ENCODE measurements at regions not wholly inside any gene's neighbourhood (a gene's known extent, or its start where the extent isn't known, plus 50 kb on each side); places are given as distances from the start of the nearest gene placed in this dataset.

DNA sequence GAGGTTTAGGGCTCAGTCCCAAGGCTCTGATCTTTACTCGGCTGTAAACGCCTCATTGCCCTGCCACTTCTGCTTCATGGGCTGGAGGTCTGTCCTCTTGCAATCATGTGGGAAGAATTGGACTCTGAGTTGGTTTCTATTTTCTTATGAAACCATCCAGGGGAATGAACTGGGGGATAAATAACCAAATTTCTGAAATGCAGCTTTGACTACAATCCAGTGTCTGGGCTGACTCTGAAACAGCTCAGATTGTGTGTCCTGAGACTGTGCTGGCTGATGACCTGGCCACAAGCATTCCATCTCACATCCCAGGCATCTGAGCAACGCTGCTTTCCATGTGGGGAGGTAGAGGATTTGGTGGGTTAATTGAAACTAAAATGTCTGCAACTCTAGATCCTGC lies 71.0 kb upstream of the GALNT15 start:
- Histone ChIP-seq H4K5ac (ENCODE audit: low read depth, low read length) (peak overlapping the region; percentile 90), H3K4me2 (ENCODE audit: low read depth, low read length) (peak overlapping the region; percentile 48), H3K4me3 (ENCODE audit: insufficient read depth, low read depth, low read length) (no peak overlapping the region), H4K8ac (ENCODE audit: low read depth in 2 of 2, low read length in 2 of 2) (peak overlapping the region; percentile 98 to 99), H3K4ac (ENCODE audit: low read depth, low read length) (peak overlapping the region; percentile 93), H3K4me1 (ENCODE audit: control insufficient read depth, insufficient read depth, low read length) (peaks cover 14% of the 10 kb centered on the region), H3K27ac (ENCODE audit: insufficient read depth, low read length) (peak overlapping the region; percentile 96), H3K14ac (replicated peaks; ENCODE audit: low read depth, low read length) (peak overlapping the region; percentile 85), H2AFZ (replicated peaks; ENCODE audit: low read length, poor library complexity) (peak overlapping the region; percentile 45), H3K9me1 (ENCODE audit: insufficient read depth, low read length) (peaks cover 6% of the 10 kb centered on the region; the same call in 1 of the 2 replicates), H2BK120ac (ENCODE audit: low read depth, low read length) (peak overlapping the region; percentile 99), H3K79me1 (ENCODE audit: low read depth in 1 of 2, low read length in 2 of 2) (no peaks in the 10 kb centered on the region; a peak in 1 of 4 replicates), H3K9me3 (ENCODE audit: control insufficient read depth, insufficient read depth, low read length) (no peaks in the 10 kb centered on the region), H3K36me3 (ENCODE audit: control insufficient read depth, insufficient read depth, low read length) (no peaks in the 10 kb centered on the region), H2AK5ac (ENCODE audit: low read depth, low read length) (peak overlapping the region; percentile 93), H2BK15ac (ENCODE audit: low read depth, low read length) (peak overlapping the region; percentile 99; the same call in 2 of the 3 replicates), H4K20me1 (ENCODE audit: insufficient read depth, low read length) (no peaks in the 10 kb centered on the region), H3K56ac (ENCODE audit: extremely low read depth, insufficient read depth, low read length) (peak overlapping the region; percentile 99), H3K27me3 (ENCODE audit: control insufficient read depth, insufficient read depth, low read length) (no peaks in the 10 kb centered on the region), H2AK9ac (replicated peaks; ENCODE audit: low read depth, low read length, poor library complexity) (peak overlapping the region; percentile 18), H2BK20ac (ENCODE audit: low read depth, low read length) (peak overlapping the region; percentile 95), H3K9ac (ENCODE audit: low read depth, low read length) (peak overlapping the region; percentile 70), H3K23ac (ENCODE audit: low read depth, low read length) (peak overlapping the region; percentile 72), H2BK5ac (ENCODE audit: low read depth, low read length, poor library complexity, severe bottlenecking) (peak overlapping the region; percentile 97), H4K91ac (ENCODE audit: insufficient read depth, low read depth, low read length) (peak overlapping the region; percentile 99), H3K18ac (ENCODE audit: low read depth, low read length) (peak overlapping the region; percentile 94)
- peak; percentile 24 for TF ChIP-seq SMC3 (IDR thresholded peaks at IDR 0.05; ENCODE audit: low read depth, low read length)
- peak; percentile 46; the same call in 1 of the 2 replicates for TF ChIP-seq MAZ (IDR thresholded peaks at IDR 0.05; ENCODE audit: borderline replicate concordance, low read depth, low read length)
- TF ChIP-seq NFE2L2 (IDR thresholded peaks at IDR 0.05; ENCODE audit: low read depth, low read length) = no peak
- TF ChIP-seq POLR2A (IDR thresholded peaks at IDR 0.05; ENCODE audit: low read depth, low read length) = peak; percentile 71; the same call in 1 of the 2 replicates
- TF ChIP-seq BHLHE40 (IDR thresholded peaks at IDR 0.05; ENCODE audit: low read depth, low read length) = peak; percentile 26; the same call in 1 of the 2 replicates
- TF ChIP-seq RFX5 (IDR thresholded peaks at IDR 0.05; ENCODE audit: low read depth, low read length) = no peak
- in situ Hi-C loops (cut with MboI; ENCODE audit: low sequenced_read_pairs) = no loop called here
- CTCF ChIA-PET = interaction anchor here (1.8 kb wide), 1 partner anchor 75 kb away, joined by 6 read pairs; no protein-coding TSS in a partner anchor
- POLR2A ChIA-PET (ENCODE audit: unreplicated experiment) = interaction anchor here (0.9 to 1.8 kb wide), 3 partner anchors 14 to 151 kb away, joined by 3 to 7 read pairs (median 5); no protein-coding TSS in a partner anchor
- dilution Hi-C loops (cut with HindIII; ENCODE audit: low sequenced_read_pairs, unreplicated experiment) = no loop called here
- BruUV-seq (replicated peaks) = no TSS peak
- no CpG with 5 or more reads among the region's 3 CpGs for WGBS, 2 experiments (ENCODE audit: extremely low coverage in 2 of 2, insufficient read length in 1 of 2)
- ATAC-seq (ENCODE audit: low read depth) (peak; percentile 81), DNase-seq (peak; percentile 94)
- intact Hi-C loops (cut with micrococcal nuclease) = loop anchor here (1.0 to 5.0 kb wide), 8 partner anchors 21 to 143 kb away; partner anchors contain the start of gene GALNT15

All from IMR-90 (cell line).